Gastroesophageal sphincter (tissue), 3 donors: ENCODE measurements at regions not wholly inside any gene's neighbourhood (a gene's known extent, or its start where the extent isn't known, plus 50 kb on each side); places are given as distances from the start of the nearest gene placed in this dataset.

ENCODE experiments used
- CTCF ChIP-seq, 4 experiments: fragments of 200-600 bp in 2 of 4; fragments of 450-650 bp in 2 of 4; sonication (generic) in 1 of 4; IDR thresholded peaks; one replicate each; pipeline ENCODE4 v1.5.1; 2017 to 2019; ENCODE audit warnings: antibody characterized with exemption in 4 of 4, mild to moderate bottlenecking in 2 of 4, moderate library complexity in 2 of 4
- POLR2A ChIP-seq, 2 donors: fragments of 450-650 bp; IDR thresholded peaks; one replicate each; pipeline ENCODE4 v1.6.1; 2017; ENCODE audit warnings: antibody characterized with exemption in 2 of 2, mild to moderate bottlenecking in 2 of 2, moderate library complexity in 1 of 2
- POLR2AphosphoS5 ChIP-seq: sonication (generic); formaldehyde crosslinking; IDR thresholded peaks from one replicate; pipeline ENCODE4 v1.6.1; 2017; ENCODE audit warnings: antibody characterized with exemption

- TF ChIP-seq CTCF (IDR thresholded peaks at IDR 0.05): no peak
- no peak for TF ChIP-seq POLR2A (IDR thresholded peaks at IDR 0.05)
- peak; percentile 72 for TF ChIP-seq POLR2AphosphoS5
These were observed 227.9 kb upstream of the ANKRD50 start for GRCh38 chr4:124940387-124940786.
